DOHH2 (cell line): ENCODE measurements at regions not wholly inside any gene's neighbourhood (a gene's known extent, or its start where the extent isn't known, plus 50 kb on each side); places are given as distances from the start of the nearest gene placed in this dataset.

Source experiments
- H3F3A ChIP-seq: fragments of 200-600 bp; sonication (generic), shearing (Covaris generic); 2 replicates; pipeline ENCODE4 v1.6.0; 2016; ENCODE audit warnings: antibody characterized with exemption, mild to moderate bottlenecking; ENCODE audit not compliant: control insufficient read depth, insufficient read depth
- H3K27ac ChIP-seq: fragments of 200-600 bp; sonication (generic); 2 replicates; pipeline ENCODE4 v1.5.1; 2014; ENCODE audit warnings: low read depth, mild to moderate bottlenecking, low read length, moderate library complexity
- H3K27me3 ChIP-seq: fragments of 200-600 bp; sonication (generic); 2 replicates; pipeline ENCODE4 v1.6.1; 2014; ENCODE audit warnings: mild to moderate bottlenecking, low read length, mixed read lengths; ENCODE audit not compliant: control insufficient read depth
- H3K36me3 ChIP-seq: fragments of 200-600 bp; sonication (generic); 2 replicates; pipeline ENCODE4 v1.6.1; 2014; ENCODE audit warnings: mild to moderate bottlenecking, low read length, moderate library complexity, mixed read lengths; ENCODE audit not compliant: control insufficient read depth
- H3K4me1 ChIP-seq: fragments of 200-600 bp; sonication (generic); 2 replicates; pipeline ENCODE4 v1.6.1; 2014; ENCODE audit warnings: mild to moderate bottlenecking, low read length, mixed read lengths; ENCODE audit not compliant: control insufficient read depth
- H3K4me2 ChIP-seq: fragments of 200-600 bp; sonication (generic); 2 replicates; pipeline ENCODE4 v1.6.0; 2014; ENCODE audit warnings: mild to moderate bottlenecking, low read length, moderate library complexity
- H3K4me3 ChIP-seq: fragments of 200-600 bp; sonication (generic); 2 replicates; pipeline ENCODE4 v1.5.1; 2014; ENCODE audit warnings: mild to moderate bottlenecking, low read length, mixed read lengths
- H3K79me2 ChIP-seq: fragments of 200-600 bp; sonication (generic); 2 replicates; pipeline ENCODE4 v1.6.1; 2014; ENCODE audit warnings: mild to moderate bottlenecking, low read length, mixed read lengths; ENCODE audit not compliant: control insufficient read depth
- H3K9me2 ChIP-seq: fragments of 200-600 bp; sonication (generic); replicated peaks from 2 replicates; pipeline ENCODE4 v1.6.1; 2014; ENCODE audit warnings: mild to moderate bottlenecking, low read length, mixed read lengths; ENCODE audit not compliant: control insufficient read depth
- H3K9me3 ChIP-seq: fragments of 200-600 bp; sonication (generic); 2 replicates; pipeline ENCODE4 v1.6.1; 2014; ENCODE audit warnings: antibody characterized with exemption, low read length, mixed read lengths; ENCODE audit not compliant: control insufficient read depth, insufficient read depth
- H4K20me1 ChIP-seq: fragments of 200-600 bp; sonication (generic); 2 replicates; pipeline ENCODE4 v1.6.0; 2014; ENCODE audit warnings: low read depth, mild to moderate bottlenecking, antibody characterized with exemption, low read length, moderate library complexity; ENCODE audit not compliant: control insufficient read depth, insufficient read depth
- EZH2phosphoT487 ChIP-seq: fragments of 200-600 bp; sonication (generic); IDR thresholded peaks from 2 replicates; pipeline ENCODE4 v1.6.1; 2017; ENCODE audit warnings: borderline replicate concordance, mild to moderate bottlenecking, antibody characterized with exemption, low read length, moderate library complexity, mixed read lengths
- TF ChIP-seq, protein P1 (sequence below): fragments of 200-600 bp; sonication (generic); IDR thresholded peaks from one replicate; pipeline ENCODE4 v1.5.1; 2014; ENCODE audit warnings: antibody characterized with exemption, mild to moderate bottlenecking, low read depth, low read length; ENCODE audit not compliant: poor library complexity, severe bottlenecking

DNA sequence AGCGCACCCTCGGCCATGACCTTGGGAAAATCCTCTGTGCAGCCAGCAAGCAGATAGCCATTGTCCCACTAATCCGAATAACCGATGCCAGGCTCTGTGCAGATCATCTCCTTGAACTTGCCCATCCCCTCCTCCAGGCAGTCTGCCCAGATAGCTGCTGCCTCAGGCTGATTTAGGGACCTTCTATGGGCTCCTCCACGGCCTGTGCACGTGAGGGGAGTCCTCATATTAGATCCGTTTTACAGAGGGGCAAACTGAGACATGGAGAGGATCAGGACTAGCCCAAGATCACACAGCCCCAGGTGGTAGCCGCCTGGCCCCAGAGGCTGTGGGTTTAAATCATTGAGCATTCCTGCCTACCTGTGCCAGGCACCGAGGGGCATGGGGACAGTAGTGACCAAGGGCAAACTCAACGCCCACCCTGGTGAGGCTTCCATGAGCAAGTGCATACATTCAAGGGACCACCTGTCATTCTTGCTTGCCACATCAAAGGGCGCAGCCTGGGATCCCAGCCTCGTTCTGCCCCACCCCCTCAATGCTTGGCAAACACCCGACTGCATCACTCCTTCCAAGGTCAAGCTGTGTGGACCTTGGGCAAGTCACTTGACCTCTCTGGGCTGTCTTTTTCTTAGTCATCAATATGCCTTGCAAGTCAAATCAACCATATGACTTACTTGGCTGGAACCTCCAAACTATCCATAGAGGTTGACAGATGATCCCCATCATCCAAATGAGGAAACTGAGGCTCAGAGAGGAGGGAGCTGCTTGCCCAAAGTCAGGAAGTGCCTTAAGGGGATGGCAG lies 131.6 kb downstream of the MN1 start:
- no peak for TF ChIP-seq EZH2phosphoT487
- TF ChIP-seq, protein P1, sequence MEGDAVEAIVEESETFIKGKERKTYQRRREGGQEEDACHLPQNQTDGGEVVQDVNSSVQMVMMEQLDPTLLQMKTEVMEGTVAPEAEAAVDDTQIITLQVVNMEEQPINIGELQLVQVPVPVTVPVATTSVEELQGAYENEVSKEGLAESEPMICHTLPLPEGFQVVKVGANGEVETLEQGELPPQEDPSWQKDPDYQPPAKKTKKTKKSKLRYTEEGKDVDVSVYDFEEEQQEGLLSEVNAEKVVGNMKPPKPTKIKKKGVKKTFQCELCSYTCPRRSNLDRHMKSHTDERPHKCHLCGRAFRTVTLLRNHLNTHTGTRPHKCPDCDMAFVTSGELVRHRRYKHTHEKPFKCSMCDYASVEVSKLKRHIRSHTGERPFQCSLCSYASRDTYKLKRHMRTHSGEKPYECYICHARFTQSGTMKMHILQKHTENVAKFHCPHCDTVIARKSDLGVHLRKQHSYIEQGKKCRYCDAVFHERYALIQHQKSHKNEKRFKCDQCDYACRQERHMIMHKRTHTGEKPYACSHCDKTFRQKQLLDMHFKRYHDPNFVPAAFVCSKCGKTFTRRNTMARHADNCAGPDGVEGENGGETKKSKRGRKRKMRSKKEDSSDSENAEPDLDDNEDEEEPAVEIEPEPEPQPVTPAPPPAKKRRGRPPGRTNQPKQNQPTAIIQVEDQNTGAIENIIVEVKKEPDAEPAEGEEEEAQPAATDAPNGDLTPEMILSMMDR, result no peak
- Histone ChIP-seq H3K27ac (no peak overlapping the region), H3F3A (no peaks in the 10 kb centered on the region), H4K20me1 (no peaks in the 10 kb centered on the region), H3K36me3 (no peaks in the 10 kb centered on the region), H3K27me3 (no peaks in the 10 kb centered on the region), H3K9me2 (no peaks in the 10 kb centered on the region), H3K79me2 (no peaks in the 10 kb centered on the region), H3K4me2 (no peak overlapping the region), H3K4me3 (no peak overlapping the region), H3K9me3 (peaks cover 4% of the 10 kb centered on the region; the same call in 1 of the 2 replicates), H3K4me1 (no peaks in the 10 kb centered on the region)

DNA sequence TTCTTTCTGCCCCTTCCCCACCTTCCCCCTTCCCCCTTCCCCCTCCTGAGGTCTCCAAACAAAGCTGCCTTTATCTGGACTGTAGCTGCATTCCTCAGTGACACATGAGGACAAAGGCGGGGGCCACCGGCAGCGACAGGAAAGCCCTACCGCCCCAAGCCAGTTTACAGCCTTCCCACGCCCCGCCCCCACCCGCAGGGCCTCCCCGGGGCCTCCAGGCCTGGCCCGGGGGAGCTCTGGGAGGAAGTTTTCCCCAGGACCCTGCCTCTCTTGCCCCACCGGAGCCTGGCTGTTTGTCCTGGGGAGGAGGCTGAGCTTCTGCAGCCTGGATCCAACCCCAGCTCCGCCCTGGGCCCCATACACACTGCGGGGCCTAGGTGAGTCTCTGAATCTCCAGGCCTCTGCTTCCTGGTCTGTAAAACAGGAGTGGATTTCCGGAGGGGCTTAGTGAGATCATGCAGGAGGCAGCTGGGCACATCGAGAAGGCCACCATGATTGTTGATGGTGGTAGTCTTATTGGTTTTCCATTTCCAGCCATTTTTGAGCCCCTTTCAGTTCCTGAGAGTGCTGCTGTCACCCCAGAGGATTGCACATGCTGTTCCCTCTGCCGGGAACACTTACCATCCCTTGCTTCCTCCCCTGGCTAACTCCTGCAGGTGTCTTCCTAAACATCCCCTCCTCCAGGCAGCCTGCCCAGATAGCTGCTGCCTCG lies 130.7 kb downstream of the MN1 start:
- no peaks in the 10 kb centered on the region for H3K79me2 ChIP-seq
- no peaks in the 10 kb centered on the region for H4K20me1 ChIP-seq
- no peak overlapping the region for H3K4me3 ChIP-seq
- H3K9me3 ChIP-seq, result peaks cover 4% of the 10 kb centered on the region; the same call in 1 of the 2 replicates
- no peaks in the 10 kb centered on the region for H3K27me3 ChIP-seq
- H3K4me2 ChIP-seq, result no peak overlapping the region
- no peaks in the 10 kb centered on the region for H3F3A ChIP-seq
- no peak for TF ChIP-seq EZH2phosphoT487
- TF ChIP-seq, protein P1, result no peak
- H3K27ac ChIP-seq, result no peak overlapping the region
- no peaks in the 10 kb centered on the region for H3K9me2 ChIP-seq
- H3K4me1 ChIP-seq, result no peaks in the 10 kb centered on the region
- H3K36me3 ChIP-seq, result no peaks in the 10 kb centered on the region

DNA sequence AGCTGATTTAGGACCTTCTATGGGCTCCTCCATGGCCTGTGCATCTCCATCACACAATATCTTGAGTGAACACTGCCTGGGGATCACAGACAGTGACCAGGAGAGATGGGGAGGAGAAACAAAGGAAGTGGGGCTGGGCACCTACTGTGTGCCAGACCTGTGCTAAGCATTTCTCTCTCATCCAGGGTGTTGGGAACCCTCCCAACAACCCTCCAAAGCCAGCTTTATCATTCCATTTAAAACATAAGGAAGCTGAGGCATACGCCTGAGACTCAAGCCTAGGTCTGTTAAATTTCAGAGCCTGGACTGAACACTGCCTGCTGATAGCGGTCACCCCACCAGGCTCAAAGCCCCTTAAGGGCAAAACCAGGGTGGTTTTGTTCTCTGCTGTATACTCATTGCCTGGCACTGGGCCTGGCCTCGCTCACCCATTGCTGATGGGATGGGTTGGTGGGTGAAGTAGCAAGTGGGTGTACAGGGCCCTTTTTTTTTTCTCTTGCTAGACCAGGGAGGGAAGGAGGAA lies 130.1 kb downstream of the MN1 start:
- Histone ChIP-seq H3K9me2 (no peaks in the 10 kb centered on the region), H3K9me3 (peaks cover 2% of the 10 kb centered on the region; the same call in 1 of the 2 replicates), H3K27me3 (no peaks in the 10 kb centered on the region), H4K20me1 (no peaks in the 10 kb centered on the region), H3K4me1 (no peaks in the 10 kb centered on the region), H3K79me2 (no peaks in the 10 kb centered on the region), H3K27ac (no peak overlapping the region), H3K36me3 (no peaks in the 10 kb centered on the region), H3K4me3 (no peak overlapping the region), H3F3A (no peaks in the 10 kb centered on the region), H3K4me2 (no peak overlapping the region)
- no peak for TF ChIP-seq EZH2phosphoT487
- TF ChIP-seq, protein P1, result no peak
